Fibroblast of gingiva (primary cell): ENCODE measurements at regions not wholly inside any gene's neighbourhood (a gene's known extent, or its start where the extent isn't known, plus 50 kb on each side); places are given as distances from the start of the nearest gene placed in this dataset.
A peak's percentile ranks its signal among the peaks of the same experiment; 100 is the strongest.

Source experiments
- DNase-seq: peaks from one replicate; pipeline ENCODE4 v3.0.0-alpha.2; 2011; ENCODE audit warnings: low read depth

- no peak for DNase-seq
These were observed 544.1 kb downstream of the TUSC7 start for GRCh38 chr3:117253636-117254035.

GRCh38 chr3:117254985-117255384, 545.4 kb downstream of the TUSC7 start:
- no peak for DNase-seq

GRCh38 chr3:117255736-117256135, 546.2 kb downstream of the TUSC7 start:
- DNase-seq, result no peak

- DNase-seq, result no peak
These were observed 552.4 kb downstream of the TUSC7 start for GRCh38 chr3:117261983-117262421.

- DNase-seq, result no peak
These were observed 553.7 kb downstream of the TUSC7 start for GRCh38 chr3:117263270-117263669.

GRCh38 chr3:117263745-117264144, 554.2 kb downstream of the TUSC7 start:
- no peak for DNase-seq

- no peak for DNase-seq
These were observed 554.8 kb downstream of the TUSC7 start for GRCh38 chr3:117264204-117264994.

GRCh38 chr3:117266806-117267205, 557.2 kb downstream of the TUSC7 start:
- no peak for DNase-seq

- DNase-seq, result no peak
These were observed 558.7 kb downstream of the TUSC7 start for GRCh38 chr3:117268318-117268717.

- no peak for DNase-seq
These were observed 562.7 kb downstream of the TUSC7 start for GRCh38 chr3:117272274-117272673.

GRCh38 chr3:117272876-117273523, 563.4 kb downstream of the TUSC7 start:
- DNase-seq, result no peak

GRCh38 chr3:117277816-117278215, 568.2 kb downstream of the TUSC7 start:
- no peak for DNase-seq

GRCh38 chr3:117278424-117279190, 569.0 kb downstream of the TUSC7 start:
- no peak for DNase-seq

GRCh38 chr3:117281371-117281770, 571.8 kb downstream of the TUSC7 start:
- DNase-seq, result peak; percentile 9

- DNase-seq, result no peak
These were observed 573.0 kb downstream of the TUSC7 start for GRCh38 chr3:117282566-117282965.

- no peak for DNase-seq
These were observed 576.2 kb downstream of the TUSC7 start for GRCh38 chr3:117285737-117286136.

- DNase-seq, result no peak
These were observed 576.9 kb downstream of the TUSC7 start for GRCh38 chr3:117286488-117286887.

- no peak for DNase-seq
These were observed 578.0 kb downstream of the TUSC7 start for GRCh38 chr3:117287602-117288001.

- no peak for DNase-seq
These were observed 581.9 kb downstream of the TUSC7 start for GRCh38 chr3:117291476-117291875.

GRCh38 chr3:117297065-117297464, 587.5 kb downstream of the TUSC7 start:
- DNase-seq, result no peak

GRCh38 chr3:117297541-117297940, 588.0 kb downstream of the TUSC7 start:
- no peak for DNase-seq

- DNase-seq, result no peak
These were observed 588.7 kb downstream of the TUSC7 start for GRCh38 chr3:117298273-117298672.

- no peak for DNase-seq
These were observed 592.8 kb downstream of the TUSC7 start for GRCh38 chr3:117302428-117302827.
